Peyer's patch (tissue), 4 donors: ENCODE measurements at regions not wholly inside any gene's neighbourhood (a gene's known extent, or its start where the extent isn't known, plus 50 kb on each side); places are given as distances from the start of the nearest gene placed in this dataset.

Source experiments
- POLR2A ChIP-seq, 2 donors: fragments of 450-650 bp; IDR thresholded peaks; one replicate each; pipeline ENCODE4 v1.5.1; 2017; ENCODE audit warnings: antibody characterized with exemption in 2 of 2, mild to moderate bottlenecking in 2 of 2, moderate library complexity in 2 of 2
- TF ChIP-seq, protein P1 (sequence below), 6 experiments: fragments of 450-650 bp in 4 of 6; fragments of 200-600 bp in 2 of 6; sonication (generic) in 1 of 6; IDR thresholded peaks; one replicate each; pipeline ENCODE4 v1.5.1; 2017 to 2019; ENCODE audit warnings: antibody characterized with exemption in 6 of 6, mild to moderate bottlenecking in 3 of 6, moderate library complexity in 1 of 6

DNA sequence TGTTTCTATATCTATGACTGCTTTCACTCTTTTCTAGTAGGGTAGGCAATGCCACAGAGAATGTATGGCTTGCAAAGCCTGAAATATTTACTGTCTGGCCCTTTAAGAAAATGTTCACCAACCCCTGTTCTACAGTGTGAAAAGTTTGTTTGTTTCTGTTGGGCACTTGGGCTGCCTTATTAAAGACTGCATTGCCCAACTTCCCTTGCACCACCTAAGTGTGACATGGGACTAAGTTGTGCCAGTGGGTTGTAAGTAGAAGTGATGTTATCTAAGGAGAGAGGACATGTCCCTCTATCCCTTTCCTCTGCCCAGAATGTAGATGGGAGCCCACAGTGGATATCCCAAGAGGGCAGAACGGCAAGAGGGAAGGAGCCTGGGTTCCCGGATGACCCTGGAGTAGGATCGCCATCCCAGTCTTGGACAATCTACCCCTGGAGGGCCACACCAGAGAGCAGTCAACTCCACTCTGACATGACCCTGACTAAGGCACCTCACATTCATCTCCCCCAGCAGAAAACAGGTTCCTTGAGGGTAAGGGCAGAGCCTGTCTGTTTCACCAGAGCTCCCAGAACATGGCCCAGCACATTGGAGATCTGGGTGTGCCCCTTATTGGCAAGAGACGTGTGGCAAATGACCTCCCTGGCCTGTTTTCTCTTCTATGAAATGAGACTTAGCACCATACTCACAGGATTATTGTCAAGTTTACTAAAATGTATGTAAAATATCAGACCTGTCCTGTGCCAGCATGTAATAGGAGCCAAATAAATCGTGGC lies 138.8 kb downstream of the SMAD6 start:
- TF ChIP-seq, protein P1, sequence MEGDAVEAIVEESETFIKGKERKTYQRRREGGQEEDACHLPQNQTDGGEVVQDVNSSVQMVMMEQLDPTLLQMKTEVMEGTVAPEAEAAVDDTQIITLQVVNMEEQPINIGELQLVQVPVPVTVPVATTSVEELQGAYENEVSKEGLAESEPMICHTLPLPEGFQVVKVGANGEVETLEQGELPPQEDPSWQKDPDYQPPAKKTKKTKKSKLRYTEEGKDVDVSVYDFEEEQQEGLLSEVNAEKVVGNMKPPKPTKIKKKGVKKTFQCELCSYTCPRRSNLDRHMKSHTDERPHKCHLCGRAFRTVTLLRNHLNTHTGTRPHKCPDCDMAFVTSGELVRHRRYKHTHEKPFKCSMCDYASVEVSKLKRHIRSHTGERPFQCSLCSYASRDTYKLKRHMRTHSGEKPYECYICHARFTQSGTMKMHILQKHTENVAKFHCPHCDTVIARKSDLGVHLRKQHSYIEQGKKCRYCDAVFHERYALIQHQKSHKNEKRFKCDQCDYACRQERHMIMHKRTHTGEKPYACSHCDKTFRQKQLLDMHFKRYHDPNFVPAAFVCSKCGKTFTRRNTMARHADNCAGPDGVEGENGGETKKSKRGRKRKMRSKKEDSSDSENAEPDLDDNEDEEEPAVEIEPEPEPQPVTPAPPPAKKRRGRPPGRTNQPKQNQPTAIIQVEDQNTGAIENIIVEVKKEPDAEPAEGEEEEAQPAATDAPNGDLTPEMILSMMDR (IDR thresholded peaks at IDR 0.05) = no peak
- no peak for TF ChIP-seq POLR2A (IDR thresholded peaks at IDR 0.05)
